Activated naive CD4-positive, alpha-beta T cell treated with anti-CD3 and anti-CD28 coated beads for 36 hours (primary cell): ENCODE measurements at regions not wholly inside any gene's neighbourhood (a gene's known extent, or its start where the extent isn't known, plus 50 kb on each side); places are given as distances from the start of the nearest gene placed in this dataset.

ENCODE experiments used
- CTCF ChIA-PET: fragments of 350-600 bp; sonication (Branson Sonifier 250); formaldehyde crosslinking; loops from one replicate; lab custom pipeline; 2021; ENCODE audit warnings: antibody characterized with exemption; lab: Charles Lee
- DNase-seq: peaks from one replicate; pipeline ENCODE4 v3.0.0-alpha.2; 2020
- H3K27ac Mint-ChIP-seq: one replicate; pipeline ENCODE4 v1.8.0; 2021; ENCODE audit warnings: mild to moderate bottlenecking, mixed read lengths
- H3K27me3 Mint-ChIP-seq: one replicate; pipeline ENCODE4 v1.8.0; 2021; ENCODE audit warnings: low read depth, mixed read lengths
- H3K36me3 Mint-ChIP-seq: one replicate; pipeline ENCODE4 v1.8.0; 2021; ENCODE audit warnings: low read depth, mixed read lengths
- H3K4me1 Mint-ChIP-seq: one replicate; pipeline ENCODE4 v1.8.0; 2021; ENCODE audit warnings: low read depth, mixed read lengths
- H3K4me3 Mint-ChIP-seq: one replicate; pipeline ENCODE4 v1.8.0; 2021; ENCODE audit warnings: mild to moderate bottlenecking, moderate library complexity, mixed read lengths
- H3K9me3 Mint-ChIP-seq: one replicate; pipeline ENCODE4 v1.8.0; 2021; ENCODE audit warnings: mixed read lengths
- intact Hi-C: fragments of 100-400 bp; cut with micrococcal nuclease; formaldehyde crosslinking; loops from one replicate; pipeline ENCODE4 v1.15.1; 2023

DNA sequence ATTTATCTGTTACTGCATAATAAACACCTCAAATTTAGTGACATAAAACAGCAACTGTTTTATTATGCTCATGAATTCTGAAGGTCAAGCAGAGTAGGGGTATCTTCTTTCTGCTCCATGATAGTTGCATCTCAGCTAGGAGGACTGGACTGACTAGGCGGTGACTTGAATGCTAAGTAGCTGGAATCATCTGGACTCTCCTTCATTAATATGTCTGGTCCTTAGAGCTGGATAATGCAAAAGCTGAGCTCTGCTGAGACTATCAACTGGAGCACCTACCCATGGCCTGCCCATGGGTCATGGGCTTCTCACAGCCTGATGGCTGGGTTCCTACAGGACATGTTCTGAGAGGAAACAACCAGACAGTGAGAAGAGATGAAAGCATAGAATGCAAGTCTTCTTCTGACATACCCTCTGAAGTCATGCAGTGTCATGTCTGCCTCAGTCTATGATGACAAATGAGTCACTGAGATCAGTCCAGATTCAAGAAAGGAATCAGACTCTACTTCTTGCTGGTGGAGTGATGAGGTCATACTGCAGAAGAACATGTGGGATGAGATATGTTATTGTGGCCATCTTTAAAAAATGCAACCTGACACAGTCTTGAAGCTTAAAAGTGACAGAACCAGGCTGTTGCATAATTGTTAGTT is 174.2 kb upstream of the OSR1 start:
- H3K36me3 Mint-ChIP-seq: peaks cover 2% of the 10 kb centered on the region
- H3K4me1 Mint-ChIP-seq: no peaks in the 10 kb centered on the region
- H3K27me3 Mint-ChIP-seq: peaks cover 15% of the 10 kb centered on the region
- no peak overlapping the region for H3K27ac Mint-ChIP-seq
- intact Hi-C loops: no loop called here
- no peaks in the 10 kb centered on the region for H3K9me3 Mint-ChIP-seq
- no peak for DNase-seq
- H3K4me3 Mint-ChIP-seq: no peak overlapping the region
- CTCF ChIA-PET: interaction anchor here (0.7 kb wide), 1 partner anchor 183 kb away, joined by 3 read pairs; no protein-coding TSS in a partner anchor

DNA sequence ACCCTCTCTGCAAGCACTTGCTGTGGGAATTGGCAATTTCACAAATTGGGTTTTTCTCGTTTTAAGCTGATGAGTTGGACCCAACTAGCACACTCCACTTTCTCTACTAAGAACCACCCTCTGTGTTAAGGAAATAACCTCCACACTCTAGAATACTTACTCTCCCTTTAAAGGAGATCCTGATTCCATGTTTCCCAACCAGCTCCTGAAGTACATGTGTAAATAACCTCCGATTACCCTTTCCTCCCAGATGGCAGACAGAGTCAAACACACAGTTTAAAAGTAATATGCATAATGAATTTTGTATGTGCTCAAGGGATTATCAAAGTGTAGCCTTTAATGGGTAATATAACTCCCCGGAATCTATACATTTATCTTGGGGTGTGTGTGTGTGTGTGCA is 171.3 kb upstream of the OSR1 start:
- Mint-ChIP-seq H3K4me3 (no peak overlapping the region), H3K36me3 (peaks cover 2% of the 10 kb centered on the region), H3K4me1 (no peaks in the 10 kb centered on the region), H3K27ac (no peak overlapping the region), H3K9me3 (no peaks in the 10 kb centered on the region), H3K27me3 (peaks cover 18% of the 10 kb centered on the region)
- DNase-seq: no peak
- CTCF ChIA-PET: no interaction called here
- intact Hi-C loops: no loop called here

DNA sequence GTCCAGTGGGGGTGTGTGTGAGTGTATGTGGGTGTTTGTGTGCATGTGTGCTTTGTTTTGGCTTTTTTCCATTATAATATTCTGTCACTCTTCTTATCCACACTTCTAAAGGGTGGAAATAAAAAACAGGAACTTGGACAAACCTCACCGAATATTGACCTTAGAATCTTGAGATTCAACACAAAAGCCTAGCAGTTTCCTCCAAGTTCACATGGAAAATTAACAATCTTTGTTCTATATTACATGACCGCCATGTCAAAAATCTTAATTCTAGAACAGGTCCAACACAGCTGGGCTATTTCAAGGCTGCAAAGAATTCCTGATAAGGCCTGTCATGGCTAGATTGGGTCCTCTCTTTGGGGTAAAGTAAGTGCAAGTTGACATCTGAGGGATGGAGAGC is 169.3 kb upstream of the OSR1 start:
- DNase-seq: no peak
- H3K27me3 Mint-ChIP-seq: peaks cover 24% of the 10 kb centered on the region
- H3K9me3 Mint-ChIP-seq: no peaks in the 10 kb centered on the region
- intact Hi-C loops: no loop called here
- CTCF ChIA-PET: no interaction called here
- H3K4me1 Mint-ChIP-seq: no peaks in the 10 kb centered on the region
- H3K27ac Mint-ChIP-seq: no peak overlapping the region
- H3K4me3 Mint-ChIP-seq: no peak overlapping the region
- peaks cover 2% of the 10 kb centered on the region for H3K36me3 Mint-ChIP-seq

DNA sequence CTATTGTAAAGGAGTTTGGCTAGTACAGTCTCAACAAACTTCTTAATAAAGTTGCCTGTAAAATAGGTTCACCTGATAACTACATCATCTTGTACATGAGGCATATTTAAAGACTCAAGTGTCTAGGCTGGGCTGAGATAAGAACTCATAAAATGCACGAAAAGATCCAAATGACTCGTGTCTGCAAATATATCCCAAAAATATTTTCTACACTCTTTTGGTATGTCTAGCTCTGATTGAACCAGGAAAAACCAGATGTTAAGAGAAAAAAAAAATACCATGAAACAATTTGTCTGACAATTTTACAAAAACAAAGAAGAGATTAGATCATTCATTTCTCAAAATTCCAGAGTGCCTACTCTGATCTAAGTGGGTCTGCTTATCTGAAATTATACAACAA is 166.9 kb upstream of the OSR1 start:
- no peaks in the 10 kb centered on the region for H3K4me1 Mint-ChIP-seq
- peaks cover 19% of the 10 kb centered on the region for H3K27me3 Mint-ChIP-seq
- intact Hi-C loops: no loop called here
- H3K27ac Mint-ChIP-seq: no peak overlapping the region
- no peak for DNase-seq
- no peak overlapping the region for H3K4me3 Mint-ChIP-seq
- CTCF ChIA-PET: no interaction called here
- no peaks in the 10 kb centered on the region for H3K9me3 Mint-ChIP-seq
- no peaks in the 10 kb centered on the region for H3K36me3 Mint-ChIP-seq

DNA sequence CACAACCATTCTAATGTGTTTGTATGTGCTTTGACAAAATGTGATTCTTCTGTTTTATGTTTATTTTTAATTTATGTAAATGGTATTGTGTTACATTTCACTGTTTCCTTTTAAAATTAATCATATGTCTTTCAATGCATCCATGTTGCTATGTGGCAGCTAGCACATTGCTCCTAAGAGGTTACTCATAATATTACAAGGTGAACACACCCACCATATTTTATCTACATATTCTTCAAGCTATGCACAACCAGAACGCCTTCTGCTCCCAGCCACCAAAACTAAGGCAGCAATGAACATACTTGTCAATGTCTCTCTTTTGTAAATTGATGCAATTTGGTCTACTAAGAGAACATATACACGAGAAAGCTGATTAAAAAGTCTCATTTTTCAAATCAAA is 160.6 kb upstream of the OSR1 start:
- CTCF ChIA-PET: no interaction called here
- no peaks in the 10 kb centered on the region for H3K36me3 Mint-ChIP-seq
- intact Hi-C loops: no loop called here

DNA sequence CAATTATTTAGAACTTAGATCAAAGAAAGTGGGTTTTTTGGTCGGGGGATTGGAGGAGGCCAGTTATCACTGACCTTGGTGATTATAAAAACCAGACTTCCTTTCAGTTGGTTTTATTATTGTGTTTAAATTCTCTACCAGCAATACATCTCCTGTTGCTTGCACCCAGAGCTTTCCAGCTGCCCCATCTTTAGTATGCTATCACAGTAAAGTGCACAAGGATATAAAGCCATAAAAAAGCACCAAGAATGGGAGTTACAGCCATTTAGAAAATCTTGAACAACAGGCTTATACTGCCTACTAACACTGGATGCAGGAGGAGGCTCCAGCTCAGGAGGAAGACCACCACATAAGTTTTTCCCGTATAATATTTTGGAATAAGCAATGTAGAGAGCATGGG is 148.7 kb upstream of the OSR1 start:
- H3K4me3 Mint-ChIP-seq: no peak overlapping the region
- H3K27ac Mint-ChIP-seq: no peak overlapping the region
- H3K36me3 Mint-ChIP-seq: no peaks in the 10 kb centered on the region
- H3K4me1 Mint-ChIP-seq: no peaks in the 10 kb centered on the region
- H3K27me3 Mint-ChIP-seq: peaks cover 23% of the 10 kb centered on the region
- CTCF ChIA-PET: no interaction called here
- H3K9me3 Mint-ChIP-seq: no peaks in the 10 kb centered on the region
- intact Hi-C loops: no loop called here
- no peak for DNase-seq

More for the DNA sequence above, 160.6 kb upstream of the OSR1 start:
- Mint-ChIP-seq H3K9me3 (no peaks in the 10 kb centered on the region), H3K27ac (no peak overlapping the region), H3K4me3 (no peak overlapping the region), H3K4me1 (no peaks in the 10 kb centered on the region), H3K27me3 (peaks cover 19% of the 10 kb centered on the region)
- no peak for DNase-seq

DNA sequence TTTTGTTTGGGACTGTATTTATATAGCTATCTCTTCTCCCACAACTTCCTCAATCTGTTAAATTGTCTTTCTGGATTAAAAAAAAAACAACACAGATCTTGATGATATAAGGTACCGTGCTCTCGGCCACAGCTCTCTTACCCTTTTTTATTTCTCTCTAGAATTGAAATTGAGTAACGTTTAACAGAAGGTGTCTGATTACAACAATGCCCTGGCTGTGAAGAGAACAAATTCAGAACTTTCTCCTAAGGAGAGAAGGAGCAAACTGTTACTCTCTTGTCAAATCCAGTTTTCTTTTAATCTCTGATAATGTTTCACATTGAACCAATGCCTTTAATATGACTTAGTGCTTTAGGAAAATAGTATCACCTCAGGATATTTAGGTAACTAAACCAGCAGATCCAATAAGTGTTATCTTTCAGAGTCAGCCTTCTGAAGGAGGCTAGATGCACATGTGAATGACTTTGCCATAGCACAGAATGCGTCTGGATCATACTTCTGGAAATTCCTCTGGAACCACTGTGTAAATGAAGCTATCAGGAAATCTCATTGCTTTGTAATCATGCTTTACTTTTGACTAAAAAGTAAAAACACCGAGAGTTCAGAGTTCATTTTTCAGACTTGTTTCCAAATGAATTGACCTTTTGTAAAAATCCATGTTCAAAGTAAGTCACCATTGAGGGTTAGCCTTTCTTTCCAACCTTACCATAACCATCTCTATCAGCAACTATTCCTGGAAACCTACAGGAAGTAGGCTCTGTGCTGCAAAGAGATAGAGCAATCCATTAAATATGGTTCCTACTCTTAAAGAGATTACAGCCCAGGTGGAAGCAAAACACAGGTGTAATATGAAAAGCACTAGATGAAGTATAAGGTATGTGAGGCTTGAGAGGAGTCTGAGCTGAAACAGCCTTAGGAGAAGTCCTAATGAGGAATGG is 147.0 kb upstream of the OSR1 start:
- Mint-ChIP-seq H3K36me3 (no peaks in the 10 kb centered on the region), H3K27ac (no peak overlapping the region), H3K27me3 (peaks cover 13% of the 10 kb centered on the region), H3K4me3 (no peak overlapping the region), H3K9me3 (no peaks in the 10 kb centered on the region), H3K4me1 (no peaks in the 10 kb centered on the region)
- CTCF ChIA-PET: no interaction called here
- intact Hi-C loops: no loop called here
- no peak for DNase-seq

DNA sequence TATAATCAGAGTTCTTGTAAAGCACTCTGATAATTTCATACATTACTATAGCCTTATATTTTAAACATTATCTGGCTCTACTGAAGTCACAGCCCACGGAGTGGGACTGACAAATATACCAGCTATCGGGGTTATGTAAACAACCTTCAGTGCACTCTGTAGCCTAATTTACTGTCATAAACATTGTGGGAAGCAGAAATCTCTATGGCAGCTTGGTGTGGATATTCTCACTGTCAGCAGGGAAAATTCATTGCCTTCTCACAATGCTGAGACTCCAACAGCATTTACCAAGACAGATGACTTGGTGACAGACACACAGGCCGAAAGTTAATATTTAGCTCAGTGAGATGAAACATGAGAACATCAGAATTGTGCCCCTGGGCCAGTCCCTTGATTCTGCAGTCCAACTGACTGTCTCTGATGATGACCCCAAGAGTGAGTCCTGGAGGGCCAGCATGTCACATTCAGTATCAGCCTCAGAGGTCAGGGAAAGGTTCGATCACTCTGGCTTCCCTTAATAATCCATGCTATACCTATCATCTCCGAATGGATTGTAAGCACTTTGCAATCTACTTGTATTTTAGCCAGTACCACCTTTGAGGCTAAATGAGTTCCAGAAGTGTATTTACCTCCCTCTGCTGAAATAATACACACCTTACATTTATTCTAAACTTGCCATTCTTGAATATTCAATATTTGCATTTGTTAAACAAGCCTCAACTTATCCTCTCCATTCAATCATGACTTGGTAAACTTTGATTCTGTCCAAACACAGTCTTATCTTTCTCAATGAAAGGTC is 146.2 kb upstream of the OSR1 start:
- Mint-ChIP-seq H3K27me3 (peaks cover 13% of the 10 kb centered on the region), H3K4me3 (no peak overlapping the region), H3K4me1 (no peaks in the 10 kb centered on the region), H3K9me3 (no peaks in the 10 kb centered on the region), H3K27ac (no peak overlapping the region), H3K36me3 (no peaks in the 10 kb centered on the region)
- DNase-seq: no peak
- CTCF ChIA-PET: no interaction called here
- intact Hi-C loops: no loop called here

DNA sequence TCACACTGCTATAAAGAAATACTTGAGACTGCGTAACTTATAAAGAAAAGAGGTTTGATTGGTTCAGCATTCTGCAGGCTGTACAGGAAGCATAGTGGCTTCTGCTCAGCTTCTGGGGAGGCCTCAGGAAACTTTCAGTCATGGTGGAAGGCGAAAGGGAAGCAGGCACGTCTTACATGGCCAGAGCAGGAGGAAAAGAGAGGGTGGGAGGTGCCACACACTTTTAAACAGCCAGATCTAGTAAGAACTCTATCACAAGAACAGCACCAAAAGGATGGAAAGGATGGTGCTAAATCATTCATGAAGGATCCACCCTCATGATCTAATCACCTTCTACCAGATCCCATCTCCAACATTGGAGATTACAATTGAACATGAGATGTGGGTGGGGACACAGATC is 145.5 kb upstream of the OSR1 start:
- H3K4me1 Mint-ChIP-seq: no peaks in the 10 kb centered on the region
- CTCF ChIA-PET: no interaction called here
- intact Hi-C loops: no loop called here
- no peak overlapping the region for H3K4me3 Mint-ChIP-seq
- no peak overlapping the region for H3K27ac Mint-ChIP-seq
- no peak for DNase-seq
- H3K27me3 Mint-ChIP-seq: peaks cover 12% of the 10 kb centered on the region
- no peaks in the 10 kb centered on the region for H3K36me3 Mint-ChIP-seq
- H3K9me3 Mint-ChIP-seq: no peaks in the 10 kb centered on the region

DNA sequence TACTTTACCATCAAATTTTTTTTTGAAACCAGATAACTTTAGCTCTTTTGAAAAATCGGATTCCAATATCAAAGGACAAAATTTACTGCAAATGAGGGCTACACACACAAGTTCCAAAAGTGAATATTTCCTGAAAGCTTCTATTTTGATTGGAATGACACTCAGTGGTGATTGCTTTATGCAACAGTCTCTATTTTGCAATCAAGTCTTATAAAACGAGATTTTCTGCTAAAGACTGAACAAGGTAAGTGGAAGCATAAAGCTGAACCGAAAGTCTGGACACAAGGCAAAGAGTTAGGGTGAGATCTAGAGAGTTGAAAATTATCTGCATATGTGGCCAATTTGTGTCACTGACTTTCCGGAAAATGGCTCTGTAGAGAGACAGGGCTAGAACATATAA is 145.0 kb upstream of the OSR1 start:
- no peak for DNase-seq
- Mint-ChIP-seq H3K4me3 (no peak overlapping the region), H3K9me3 (no peaks in the 10 kb centered on the region), H3K27ac (no peak overlapping the region), H3K27me3 (peaks cover 9% of the 10 kb centered on the region), H3K36me3 (no peaks in the 10 kb centered on the region), H3K4me1 (no peaks in the 10 kb centered on the region)
- CTCF ChIA-PET: interaction anchor here (0.6 kb wide), 1 partner anchor 27 kb away, joined by 3 read pairs; no protein-coding TSS in a partner anchor
- intact Hi-C loops: no loop called here

DNA sequence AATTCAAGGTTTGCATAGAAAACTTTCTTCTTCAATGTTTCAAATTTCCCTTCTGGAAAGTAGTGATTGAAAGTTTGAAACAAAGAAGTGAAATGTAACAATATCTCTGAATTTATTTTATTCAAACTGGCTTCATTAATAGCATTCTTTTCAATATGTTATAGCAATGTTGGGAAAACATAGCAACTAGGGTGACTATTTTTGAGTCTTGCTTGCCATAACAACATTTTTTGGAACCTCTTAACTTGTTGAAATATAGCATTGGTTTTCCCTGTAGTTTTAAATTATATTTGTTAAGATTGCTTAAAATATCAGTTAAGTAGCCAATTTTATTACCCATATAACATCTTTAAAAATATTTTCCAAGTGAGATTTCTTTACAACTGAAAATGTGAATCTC is 141.7 kb upstream of the OSR1 start:
- peaks cover 3% of the 10 kb centered on the region for H3K27me3 Mint-ChIP-seq
- no peak for DNase-seq
- no peak overlapping the region for H3K27ac Mint-ChIP-seq
- no peaks in the 10 kb centered on the region for H3K4me1 Mint-ChIP-seq
- intact Hi-C loops: no loop called here
- CTCF ChIA-PET: no interaction called here
- H3K36me3 Mint-ChIP-seq: no peaks in the 10 kb centered on the region
- H3K9me3 Mint-ChIP-seq: no peaks in the 10 kb centered on the region
- no peak overlapping the region for H3K4me3 Mint-ChIP-seq

DNA sequence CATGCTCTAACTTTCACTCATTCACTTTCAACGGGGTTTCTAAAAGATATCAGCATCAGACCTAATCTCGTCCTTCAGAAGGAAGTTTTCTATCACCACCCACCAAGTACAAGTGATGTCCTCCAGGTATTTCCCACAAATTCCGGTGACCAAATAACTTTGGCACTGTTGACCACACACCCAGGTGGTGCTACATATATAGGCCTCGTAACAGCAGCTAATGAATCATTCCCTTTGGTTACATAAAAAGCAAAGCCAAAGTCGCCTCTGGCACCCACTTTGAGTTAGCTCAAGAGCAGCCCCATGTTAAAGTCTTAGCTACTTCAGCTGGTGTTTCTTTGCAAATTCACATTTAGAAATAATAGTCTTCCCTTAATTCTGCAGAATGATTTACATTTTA is 138.2 kb upstream of the OSR1 start:
- H3K27ac Mint-ChIP-seq: no peak overlapping the region
- no peak overlapping the region for H3K4me3 Mint-ChIP-seq
- H3K9me3 Mint-ChIP-seq: no peaks in the 10 kb centered on the region
- CTCF ChIA-PET: interaction anchor here (0.6 kb wide), 1 partner anchor 612 kb away, joined by 4 read pairs; no protein-coding TSS in a partner anchor
- no peak for DNase-seq
- H3K36me3 Mint-ChIP-seq: no peaks in the 10 kb centered on the region
- peaks cover under 1% of the 10 kb centered on the region for H3K27me3 Mint-ChIP-seq
- H3K4me1 Mint-ChIP-seq: no peaks in the 10 kb centered on the region
- intact Hi-C loops: no loop called here
